Kidney epithelial cell (primary cell): ENCODE measurements at regions not wholly inside any gene's neighbourhood (a gene's known extent, or its start where the extent isn't known, plus 50 kb on each side); places are given as distances from the start of the nearest gene placed in this dataset.
A peak's percentile ranks its signal among the peaks of the same experiment; 100 is the strongest.

Experiments used
- DNase-seq: peaks from one replicate; pipeline ENCODE4 v3.0.0-alpha.2; 2010; ENCODE audit warnings: low read depth
- H3K27me3 ChIP-seq: 2 replicates; pipeline ENCODE4 v1.6.0; 2011; ENCODE audit warnings: low read length; ENCODE audit not compliant: control insufficient read depth, insufficient read depth
- H3K36me3 ChIP-seq: 2 replicates; pipeline ENCODE4 v1.5.1; 2011; ENCODE audit warnings: low read length; ENCODE audit not compliant: control insufficient read depth, insufficient read depth
- H3K4me3 ChIP-seq: 2 replicates; pipeline ENCODE4 v1.5.1; 2011; ENCODE audit warnings: low read depth, mild to moderate bottlenecking, control low read depth, low read length
- CTCF ChIP-seq: IDR thresholded peaks from 2 replicates; pipeline ENCODE4 v1.5.1; 2011; ENCODE audit warnings: mild to moderate bottlenecking, moderate library complexity, low read length, control low read depth, inconsistent platforms; ENCODE audit not compliant: insufficient read depth, poor library complexity, severe bottlenecking

- no peaks in the 10 kb centered on the region for H3K36me3 ChIP-seq
- no peak for TF ChIP-seq CTCF
- H3K4me3 ChIP-seq, result peak overlapping the region; percentile 43
- DNase-seq, result peak; percentile 99
- no peaks in the 10 kb centered on the region for H3K27me3 ChIP-seq
These were observed 209.2 kb downstream of the DIRAS2 start for GRCh38 chr9:90433398-90433941.

- Histone ChIP-seq H3K4me3 (no peak overlapping the region), H3K27me3 (no peaks in the 10 kb centered on the region), H3K36me3 (no peaks in the 10 kb centered on the region)
- TF ChIP-seq CTCF, result no peak
- DNase-seq, result peak; percentile 87
These were observed 200.8 kb downstream of the DIRAS2 start for GRCh38 chr9:90441814-90442213.

- no peaks in the 10 kb centered on the region for H3K36me3 ChIP-seq
- TF ChIP-seq CTCF, result no peak
- no peak for DNase-seq
- no peaks in the 10 kb centered on the region for H3K27me3 ChIP-seq
- no peak overlapping the region for H3K4me3 ChIP-seq
These were observed 199.9 kb downstream of the DIRAS2 start for GRCh38 chr9:90442723-90443122.

GRCh38 chr9:90444609-90445204, 197.9 kb downstream of the DIRAS2 start:
- no peak for DNase-seq
- no peak for TF ChIP-seq CTCF
- no peaks in the 10 kb centered on the region for H3K27me3 ChIP-seq
- no peaks in the 10 kb centered on the region for H3K36me3 ChIP-seq
- no peak overlapping the region for H3K4me3 ChIP-seq

- Histone ChIP-seq H3K27me3 (no peaks in the 10 kb centered on the region), H3K4me3 (no peak overlapping the region), H3K36me3 (no peaks in the 10 kb centered on the region)
- no peak for DNase-seq
- no peak for TF ChIP-seq CTCF
These were observed 197.2 kb downstream of the DIRAS2 start for GRCh38 chr9:90445391-90445790.
